Prostate gland (tissue), 2 donors: ENCODE measurements at regions not wholly inside any gene's neighbourhood (a gene's known extent, or its start where the extent isn't known, plus 50 kb on each side); places are given as distances from the start of the nearest gene placed in this dataset.

Experiments used
- CTCF ChIP-seq, 4 experiments: fragments of 200-600 bp in 2 of 4; fragments of 450-650 bp in 2 of 4; sonication (generic) in 2 of 4; IDR thresholded peaks; 1 replicate in 3 of 4; 2 replicates in 1 of 4; pipeline ENCODE4 v1.5.1; 2016 to 2019; ENCODE audit warnings: antibody characterized with exemption in 4 of 4, mild to moderate bottlenecking in 2 of 4, moderate library complexity in 2 of 4
- POLR2A ChIP-seq: fragments of 450-650 bp; IDR thresholded peaks from one replicate; pipeline ENCODE4 v1.6.1; 2016; ENCODE audit warnings: antibody characterized with exemption, mild to moderate bottlenecking
- POLR2AphosphoS5 ChIP-seq: sonication (generic); formaldehyde crosslinking; IDR thresholded peaks from one replicate; pipeline ENCODE4 v1.6.1; 2017; ENCODE audit warnings: antibody characterized with exemption

- TF ChIP-seq CTCF (IDR thresholded peaks at IDR 0.05) (no peak), POLR2AphosphoS5 (no peak), POLR2A (no peak)
These were observed 116.4 kb upstream of the RBMS1 start for GRCh38 chr2:160610041-160610440.
